CD4-positive, alpha-beta T cell treated with Interleukin-17A for 1 hour (primary cell): ENCODE measurements at regions not wholly inside any gene's neighbourhood (a gene's known extent, or its start where the extent isn't known, plus 50 kb on each side); places are given as distances from the start of the nearest gene placed in this dataset.
"Not testable (repeated sequence)": the region's sequence is repeated elsewhere in the genome, so short reads cannot be mapped to it uniquely, and the experiment has no call there.

Experiments
- DNase-seq: peaks from one replicate; pipeline ENCODE4 v3.0.0-alpha.2; 2020

DNA sequence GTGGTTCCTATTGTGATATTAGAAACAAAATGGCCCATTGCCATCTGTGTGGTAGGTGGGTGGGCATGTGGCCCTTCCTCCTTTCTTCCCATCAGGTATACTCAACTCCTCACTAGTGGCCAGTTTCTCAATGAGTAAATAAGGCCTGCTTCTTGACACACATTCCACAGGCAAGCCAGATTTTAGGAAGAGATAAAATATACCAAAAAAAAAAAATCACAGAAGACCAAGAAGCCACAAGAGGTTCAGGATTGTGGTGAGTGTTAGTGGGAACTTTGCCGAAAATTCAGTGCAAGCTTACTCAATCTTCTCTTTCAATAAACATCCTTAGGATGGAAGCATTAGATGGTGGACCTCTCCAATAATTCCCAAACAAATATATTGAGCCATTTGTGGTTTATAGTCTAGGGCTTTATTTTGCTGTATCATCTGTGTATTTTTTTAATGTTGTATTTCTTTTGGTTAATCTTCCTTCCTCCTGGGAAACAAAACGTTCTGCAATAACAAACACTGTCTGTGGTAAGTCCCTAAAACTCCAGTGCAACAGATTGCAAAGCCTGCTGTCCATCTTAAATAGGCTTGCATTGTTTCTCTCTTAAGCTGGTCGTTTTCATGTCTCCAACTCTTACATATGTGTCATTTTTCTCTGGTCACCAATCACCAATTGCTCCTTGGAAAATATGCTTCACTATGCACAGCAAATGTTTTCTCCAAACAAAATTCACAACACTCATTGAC is 289.9 kb upstream of the KITLG start:
- no peak for DNase-seq

DNA sequence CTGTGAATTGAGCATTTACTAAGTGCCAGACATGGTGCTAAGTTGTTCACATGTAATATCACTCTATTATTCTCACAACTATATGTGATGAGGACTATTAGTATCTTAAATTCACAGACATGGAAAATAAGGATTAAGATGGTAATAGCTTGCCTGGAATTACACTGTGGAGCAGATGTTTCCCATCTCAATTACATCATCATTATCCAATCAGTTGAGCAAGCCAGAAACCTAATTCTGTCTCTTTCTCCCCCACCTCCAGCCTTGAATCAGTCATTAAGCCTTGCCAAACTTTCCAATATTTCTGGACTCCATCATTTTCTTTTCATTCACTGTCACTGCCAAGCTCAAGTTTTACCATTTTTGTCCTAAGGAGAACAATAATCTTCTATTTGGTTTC is 287.8 kb upstream of the KITLG start:
- DNase-seq = no peak

DNA sequence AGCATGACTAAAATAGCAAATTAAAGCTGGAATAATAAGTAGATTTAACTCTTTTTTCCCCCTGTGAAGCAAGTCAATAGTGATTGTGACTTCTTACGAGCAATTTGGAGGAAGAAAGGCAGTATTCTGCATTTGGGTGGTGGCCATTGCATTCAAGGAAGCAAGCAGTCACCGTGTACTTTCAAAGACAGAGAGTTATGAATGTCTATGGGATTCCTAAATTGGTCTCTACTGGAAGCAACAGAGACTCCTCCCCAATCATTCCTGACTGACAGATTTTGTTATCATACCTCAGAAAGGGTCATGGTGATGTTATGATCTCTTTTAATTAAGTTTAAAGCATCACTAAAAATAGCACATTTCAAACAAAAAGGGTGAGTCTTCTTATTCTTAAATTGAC is 287.2 kb upstream of the KITLG start:
- DNase-seq = no peak

DNA sequence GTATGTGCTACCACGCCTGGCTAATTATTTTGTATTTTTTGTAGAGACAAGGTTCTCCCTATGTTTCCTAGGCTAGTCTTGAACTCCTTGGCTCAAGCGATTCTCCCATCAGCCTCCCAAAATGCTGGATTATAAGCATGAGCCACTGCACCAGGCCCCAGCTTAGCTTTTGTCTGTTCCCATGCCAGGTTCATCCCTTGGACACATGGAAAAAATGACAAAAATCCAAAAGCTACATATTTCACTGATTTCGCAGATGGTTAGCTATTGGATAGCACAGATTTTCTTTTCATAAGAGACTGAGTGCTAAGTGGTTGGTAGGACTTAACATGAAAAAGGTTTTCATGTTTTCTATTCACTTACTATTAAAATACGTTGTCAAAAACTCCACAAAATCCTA is 286.6 kb upstream of the KITLG start:
- no peak for DNase-seq

DNA sequence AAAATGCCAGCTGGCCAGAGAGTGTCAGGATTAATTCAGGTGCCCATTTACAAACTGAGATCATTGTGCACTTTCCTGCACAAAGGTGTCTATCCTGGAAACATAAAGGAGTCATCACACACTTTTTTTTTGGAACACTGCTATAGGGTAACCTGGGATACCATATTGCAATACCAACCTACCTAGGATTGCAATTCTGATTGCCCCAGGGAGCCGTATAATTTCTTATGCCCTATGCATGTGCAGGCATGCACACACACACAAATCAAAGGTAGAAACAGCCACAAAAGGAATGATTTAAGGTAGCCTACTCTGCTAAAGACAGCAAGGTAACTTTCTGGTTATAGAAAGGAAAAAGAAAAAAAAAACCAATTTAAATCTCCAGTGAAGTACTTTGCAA is 285.3 kb upstream of the KITLG start:
- no peak for DNase-seq

DNA sequence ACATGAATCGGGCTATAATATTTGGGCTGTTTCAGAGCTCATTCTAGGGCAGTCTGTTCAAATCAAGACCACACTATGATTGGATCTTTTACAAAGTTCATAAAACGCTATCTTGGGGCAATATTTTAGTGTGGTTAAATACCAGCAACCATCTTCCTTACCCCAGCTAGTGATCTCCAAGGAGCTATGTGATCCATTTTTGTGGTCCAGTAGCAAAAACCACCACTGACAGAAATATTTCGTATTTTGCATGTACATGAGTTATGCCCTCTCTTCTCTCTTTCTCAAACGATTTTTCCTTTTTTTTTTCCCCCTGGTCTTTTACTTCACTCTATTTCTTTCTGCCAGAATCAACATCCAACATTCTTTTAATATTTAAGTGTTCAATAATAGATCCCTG is 280.6 kb upstream of the KITLG start:
- no peak for DNase-seq

DNA sequence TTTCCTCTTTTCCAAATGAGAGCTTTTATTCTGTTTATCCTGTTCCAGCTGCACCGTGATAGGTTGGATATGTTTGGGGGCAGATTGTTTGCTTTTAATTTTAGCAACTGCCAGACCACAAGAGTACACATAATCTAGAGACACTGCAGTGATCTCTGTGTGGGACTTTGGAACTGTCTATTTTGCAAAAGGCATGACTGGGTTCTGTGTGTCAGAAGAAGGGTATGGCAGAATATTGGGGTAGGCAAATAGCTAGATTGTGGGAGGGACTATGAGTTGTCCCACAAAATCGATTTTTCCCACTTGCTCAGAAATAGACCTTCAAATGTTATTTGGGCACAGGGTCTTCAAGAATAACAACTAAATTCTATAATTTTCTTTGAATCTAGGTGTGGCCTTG is 275.9 kb upstream of the KITLG start:
- no peak for DNase-seq

DNA sequence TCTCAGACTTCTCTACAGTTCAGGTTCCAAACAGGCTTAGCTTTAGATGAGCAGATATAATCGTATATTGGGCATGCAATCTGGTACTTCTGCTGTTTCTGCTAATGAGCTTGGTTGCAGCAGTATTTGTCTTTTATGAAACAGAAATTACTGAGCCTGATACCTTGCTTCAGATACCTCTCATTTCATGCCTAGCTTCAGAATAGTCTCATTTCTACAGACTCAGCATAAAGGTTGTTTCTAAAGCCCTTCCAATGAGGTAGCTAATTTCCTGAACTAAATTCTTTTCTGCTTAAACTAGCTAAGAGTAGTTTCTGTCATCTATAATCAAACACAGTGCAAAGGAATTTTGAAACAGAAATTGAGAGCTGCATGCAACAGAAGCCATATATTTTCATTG is 275.0 kb upstream of the KITLG start:
- DNase-seq = no peak

DNA sequence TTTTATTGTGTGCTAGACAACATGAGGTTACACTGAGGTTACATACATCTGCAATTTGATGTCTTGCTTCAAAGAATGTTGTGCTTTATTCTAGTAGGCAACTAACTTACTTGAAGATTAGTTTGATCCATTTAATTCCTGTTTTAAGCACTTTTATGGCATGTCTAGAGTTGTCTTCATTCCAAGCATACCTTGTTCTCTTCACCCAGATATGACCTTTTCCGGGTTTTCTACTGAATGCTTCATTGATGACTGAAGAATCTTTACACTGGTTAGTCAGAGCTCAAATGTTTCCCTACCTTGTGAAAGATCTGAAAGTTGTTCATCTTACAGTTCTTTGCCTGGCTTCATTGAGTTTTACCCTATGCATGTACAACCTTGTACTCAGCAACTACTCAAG is 274.0 kb upstream of the KITLG start:
- no peak for DNase-seq

DNA sequence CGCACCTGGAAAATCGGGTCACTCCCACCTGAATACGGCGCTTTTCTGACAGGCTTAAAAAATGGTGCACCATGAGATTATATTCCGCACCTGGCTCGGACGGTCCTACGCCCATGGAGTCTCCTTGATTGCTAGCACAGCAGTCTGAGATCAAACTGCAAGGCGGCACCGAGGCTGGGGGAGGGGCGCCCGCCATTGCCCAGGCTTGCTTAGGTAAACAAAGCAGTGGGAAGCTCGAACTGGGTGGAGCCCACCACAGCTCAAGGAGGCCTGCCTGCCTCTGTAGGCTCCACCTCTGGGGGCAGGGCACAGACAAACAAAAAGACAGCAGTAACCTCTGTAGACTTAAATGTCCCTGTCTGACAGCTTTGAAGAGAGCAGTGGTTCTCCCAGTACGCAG is 267.0 kb upstream of the KITLG start:
- DNase-seq = not testable (repeated sequence)

DNA sequence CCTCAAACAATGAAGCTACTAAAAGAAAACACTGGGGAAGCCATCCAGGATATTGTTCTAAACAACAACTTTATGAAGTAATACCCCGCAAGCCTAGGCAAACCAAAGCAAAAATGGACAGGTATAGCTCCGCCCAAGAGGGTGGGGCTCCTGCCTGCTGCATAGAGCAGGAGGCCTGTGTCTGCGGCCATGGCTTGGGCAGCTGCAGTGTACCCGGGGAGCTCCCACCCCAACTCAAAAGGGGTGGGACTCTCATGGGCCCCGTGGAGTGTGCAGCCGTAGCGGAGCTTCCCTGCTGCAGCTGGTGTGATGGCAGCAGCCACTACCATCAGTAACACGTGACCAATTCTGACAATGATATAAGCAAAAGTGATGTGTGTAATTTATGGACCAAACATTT is 264.2 kb upstream of the KITLG start:
- DNase-seq = no peak

DNA sequence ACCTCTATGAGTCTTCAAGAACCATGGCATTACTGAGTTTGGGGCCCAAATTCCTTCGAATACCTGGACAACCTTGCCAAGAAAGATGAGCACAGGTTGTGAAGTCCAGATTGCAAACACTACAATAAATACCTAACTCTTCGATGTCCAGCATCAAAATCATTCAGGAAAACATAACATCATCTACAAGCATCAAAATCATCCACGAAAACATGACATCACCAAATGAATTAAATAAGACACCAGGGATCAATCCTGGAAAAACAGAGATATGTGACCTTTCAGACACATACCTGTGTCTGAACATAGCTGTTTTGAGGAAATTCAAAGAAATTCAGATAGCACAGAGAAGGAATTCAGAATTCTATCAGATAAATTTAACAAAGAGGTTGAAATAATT is 262.0 kb upstream of the KITLG start:
- DNase-seq = no peak

DNA sequence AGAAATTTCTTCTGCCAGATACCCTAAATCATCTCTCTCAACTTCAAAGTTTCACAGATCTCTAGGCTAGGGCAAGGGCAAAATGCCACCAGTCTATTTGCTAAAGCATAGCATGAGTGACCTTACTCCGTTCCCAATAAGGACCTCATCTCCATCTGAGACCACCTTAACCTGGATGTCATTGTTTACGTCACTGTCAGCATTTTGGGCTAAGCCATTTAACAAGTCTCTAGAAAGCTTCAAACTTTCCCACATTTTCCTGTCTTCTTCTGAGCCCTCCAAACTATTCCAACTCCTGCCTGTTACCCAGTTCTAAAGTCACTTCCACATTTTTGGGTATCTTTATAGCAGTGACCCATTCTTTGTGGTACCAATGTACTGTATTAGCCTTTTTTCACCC is 259.2 kb upstream of the KITLG start:
- DNase-seq = no peak

DNA sequence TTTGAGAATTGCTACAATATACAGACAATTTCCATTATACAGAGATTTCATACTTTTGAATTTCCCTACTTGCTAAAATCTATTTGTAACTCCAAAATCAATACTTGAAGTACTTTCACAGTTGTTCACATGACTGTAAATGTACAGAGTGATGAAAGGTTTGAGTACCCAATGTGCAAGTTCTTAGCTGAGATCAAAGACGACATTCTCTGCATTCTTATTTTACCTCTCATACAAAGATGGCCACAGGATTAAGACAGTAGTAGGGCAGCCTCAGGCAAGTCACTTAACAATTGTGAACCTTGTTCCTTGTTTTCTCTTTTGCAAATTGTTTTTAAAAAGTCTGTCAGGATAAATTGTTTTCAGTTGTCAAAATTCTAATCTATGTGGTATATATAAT is 255.9 kb upstream of the KITLG start:
- no peak for DNase-seq

DNA sequence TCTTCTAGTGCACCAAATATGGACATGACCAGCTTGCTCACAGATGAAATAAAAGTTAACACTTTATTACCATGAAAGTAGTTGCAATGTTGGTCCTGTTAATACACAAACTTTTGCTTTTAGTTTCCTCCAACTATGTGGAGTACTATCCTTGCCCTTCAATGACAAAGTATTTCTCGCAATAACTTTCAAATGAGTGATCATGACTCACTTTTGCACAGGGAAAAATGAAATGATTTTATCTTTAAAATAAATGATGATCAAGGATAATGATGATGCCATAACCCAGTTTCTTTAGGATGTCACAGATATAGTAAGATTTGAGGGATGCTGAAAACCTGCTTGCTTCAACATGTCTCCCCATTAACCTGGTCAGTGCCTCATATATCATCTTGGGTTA is 254.0 kb upstream of the KITLG start:
- DNase-seq = no peak

DNA sequence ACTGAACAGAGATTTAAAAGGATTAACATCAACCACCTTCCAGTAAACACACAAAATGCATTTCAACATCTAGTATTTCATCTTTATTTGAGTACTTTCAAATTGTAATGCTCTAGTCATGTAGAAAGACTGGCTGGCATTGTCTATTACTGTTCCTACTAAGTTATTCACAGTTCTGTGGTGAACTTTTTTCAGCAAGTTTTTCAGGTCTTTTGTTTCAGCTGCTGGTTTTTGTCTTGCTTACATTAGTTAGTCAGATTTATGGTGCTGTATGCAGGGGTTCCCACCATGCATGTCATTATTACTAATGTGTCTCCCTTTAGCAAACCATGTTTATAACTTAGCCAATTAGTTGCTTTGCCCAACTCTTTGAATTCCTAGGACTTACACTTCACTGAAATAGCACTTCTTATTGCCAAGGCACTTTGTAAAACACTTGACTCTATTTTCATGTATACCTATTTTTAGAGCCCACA is 253.4 kb upstream of the KITLG start:
- no peak for DNase-seq

DNA sequence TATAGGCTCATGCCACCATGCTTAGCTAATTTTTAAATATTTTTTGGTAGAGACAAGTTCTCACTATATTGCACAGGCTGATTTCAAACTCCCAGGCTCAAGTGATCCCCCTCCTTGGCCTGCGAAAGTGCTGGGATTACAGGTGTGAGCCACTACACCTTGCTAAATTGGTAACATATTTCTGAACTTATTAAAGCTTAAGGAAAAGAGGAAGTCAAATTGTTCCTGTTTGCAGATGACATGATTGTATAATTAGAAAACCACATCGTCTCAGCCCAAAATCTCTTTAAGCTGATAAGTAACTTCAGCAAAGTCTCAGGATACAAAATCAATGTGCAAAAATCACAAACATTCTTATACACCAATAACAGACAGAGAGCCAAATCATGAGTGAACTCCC is 248.3 kb upstream of the KITLG start:
- DNase-seq = not testable (repeated sequence)

DNA sequence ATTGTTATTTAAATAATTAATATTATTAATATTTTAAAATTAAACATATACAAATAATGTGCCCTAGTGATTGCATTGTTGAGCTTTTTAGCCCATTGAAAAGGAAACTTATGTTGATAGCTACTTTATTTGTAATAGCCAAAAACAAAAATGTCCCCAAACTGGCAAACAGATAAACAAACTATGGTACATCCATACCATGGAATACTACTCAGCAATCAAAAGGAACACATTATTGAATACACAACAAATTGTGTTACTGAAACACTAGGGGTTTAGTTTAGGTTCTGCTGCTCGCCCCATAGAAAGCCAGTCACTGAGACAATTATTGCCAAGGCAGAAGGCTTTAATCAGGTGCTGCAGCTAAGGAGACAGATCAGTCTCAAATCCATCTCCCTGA is 239.7 kb upstream of the KITLG start:
- DNase-seq = no peak

DNA sequence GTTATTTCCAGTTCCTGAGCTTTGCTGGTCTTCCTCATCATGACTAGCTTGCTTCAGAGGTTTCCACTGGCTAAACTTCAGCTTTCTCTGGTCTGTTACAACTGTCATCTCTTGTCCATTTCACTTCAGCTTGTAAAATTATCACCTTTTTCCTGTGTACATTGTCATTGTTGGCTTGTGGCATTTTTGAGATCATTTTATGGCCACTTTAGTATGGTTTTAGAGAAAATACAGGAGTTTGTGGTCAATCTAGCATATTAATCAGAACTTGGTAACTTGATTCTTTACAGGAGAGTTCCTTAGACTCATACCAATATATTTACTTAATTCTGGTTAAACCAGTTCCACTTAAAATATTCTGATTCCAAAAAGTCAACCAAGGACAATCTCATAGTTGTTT is 235.9 kb upstream of the KITLG start:
- no peak for DNase-seq

DNA sequence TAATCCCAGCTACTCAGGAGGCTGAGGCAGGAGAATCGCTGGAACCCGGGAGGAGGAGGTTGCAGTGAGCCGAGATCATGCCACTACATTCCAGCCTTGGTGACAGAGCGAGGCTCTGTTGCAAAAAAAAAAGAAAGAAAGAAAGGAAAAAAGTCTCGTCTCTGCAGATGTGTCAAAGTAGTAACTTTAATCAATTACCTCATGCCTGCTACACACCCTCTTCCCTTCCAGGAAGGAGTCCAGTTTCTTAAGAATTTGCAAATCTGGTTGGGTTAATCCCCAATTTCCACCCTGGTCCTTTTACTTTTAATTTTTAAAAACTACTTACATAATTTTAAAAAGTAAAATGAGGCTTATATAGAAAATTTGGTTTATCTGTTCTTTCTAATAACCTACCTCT is 234.5 kb upstream of the KITLG start:
- no peak for DNase-seq

DNA sequence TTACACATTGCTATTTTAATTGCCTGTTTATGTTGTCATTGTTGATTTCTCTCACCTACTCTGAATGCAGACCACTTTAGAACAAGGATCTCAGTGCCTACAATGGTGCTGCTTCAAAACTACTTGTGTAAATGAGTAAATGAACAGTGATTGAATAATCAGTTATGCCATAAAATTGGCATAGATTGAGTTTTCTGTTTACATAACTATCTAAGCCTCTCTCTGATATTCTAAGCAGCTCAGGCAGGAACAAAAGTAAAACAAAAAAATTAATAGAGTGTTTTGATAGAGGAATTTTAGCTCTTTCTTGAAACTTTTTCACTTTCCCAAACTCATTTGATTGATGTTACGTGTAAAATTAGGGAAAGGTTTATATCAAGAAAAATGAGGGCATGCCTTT is 232.3 kb upstream of the KITLG start:
- DNase-seq = no peak

DNA sequence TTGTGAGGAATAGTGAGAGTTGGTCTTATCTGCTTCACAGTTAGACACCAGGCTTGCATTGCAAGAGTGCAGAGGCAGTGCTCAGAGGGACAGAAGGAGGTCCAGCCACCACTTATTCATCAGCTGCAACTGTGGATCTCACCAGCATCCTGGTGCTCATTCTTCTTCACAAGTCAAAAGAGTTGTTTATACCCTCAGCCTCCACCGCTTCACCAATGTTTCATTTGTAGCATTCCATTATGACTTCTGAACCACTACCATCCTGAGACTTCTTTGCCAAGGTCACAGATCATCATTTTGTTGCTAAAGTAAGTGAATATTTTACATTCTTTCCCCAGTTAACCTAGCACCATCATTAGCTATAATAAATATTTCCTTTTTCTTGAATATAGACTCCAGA is 230.5 kb upstream of the KITLG start:
- no peak for DNase-seq

DNA sequence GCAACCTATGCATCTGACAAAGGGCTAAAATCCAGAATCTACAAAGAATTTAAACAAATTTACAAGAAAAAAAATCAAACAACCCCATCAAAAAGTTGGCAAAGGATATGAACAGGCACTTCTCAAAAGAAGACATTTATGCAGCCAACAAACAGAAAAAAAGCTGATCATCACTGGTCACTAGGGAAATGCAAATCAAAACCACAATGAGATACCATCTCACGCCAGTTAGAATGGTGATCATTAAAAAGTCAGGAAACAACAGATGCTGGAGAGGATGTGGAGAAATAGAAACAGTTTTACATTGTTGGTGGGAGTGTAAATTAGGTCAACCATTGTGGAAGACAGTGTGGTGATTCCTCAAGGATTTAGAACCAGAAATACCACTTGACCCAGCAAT is 229.6 kb upstream of the KITLG start:
- not testable (repeated sequence) for DNase-seq

DNA sequence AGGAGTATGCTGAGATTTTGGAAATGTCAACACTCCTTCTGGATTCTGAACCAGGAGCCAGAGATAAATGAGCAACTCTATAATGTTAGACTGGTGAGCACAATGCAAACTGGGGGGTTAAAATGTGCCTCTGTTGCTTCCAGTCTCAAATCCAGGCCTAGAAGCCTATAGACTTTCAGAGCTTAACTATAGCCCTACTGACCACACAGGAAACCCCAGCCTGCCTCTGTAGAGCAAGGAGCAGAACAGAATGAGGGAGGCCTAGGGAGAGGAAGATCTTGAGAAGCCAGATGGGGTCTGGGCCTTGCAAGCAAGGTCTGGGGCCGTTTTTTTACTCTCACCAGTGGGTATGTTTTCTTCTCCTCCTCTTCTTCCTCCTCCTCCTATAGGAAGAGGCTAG is 225.4 kb upstream of the KITLG start:
- no peak for DNase-seq

DNA sequence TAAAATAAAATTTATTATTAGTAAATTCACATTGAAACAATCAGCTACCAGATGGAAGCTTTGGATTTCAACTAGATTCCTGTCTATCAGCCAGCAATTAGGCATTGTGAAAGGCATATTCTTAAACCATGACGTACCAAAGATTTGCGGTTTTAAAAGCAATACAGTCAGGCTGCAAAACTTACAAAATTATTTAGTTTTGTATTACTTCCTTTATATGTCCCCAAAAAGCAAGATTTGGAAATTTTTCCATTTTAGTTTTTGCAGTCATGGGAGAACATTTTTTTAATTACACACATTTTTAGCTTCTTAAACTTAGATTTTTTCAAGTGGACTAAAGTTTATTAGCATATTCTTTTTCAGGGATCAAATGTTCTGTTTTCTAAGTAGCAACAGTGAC is 225.0 kb upstream of the KITLG start:
- no peak for DNase-seq
